Sigmoid colon (tissue), 4 donors: ENCODE measurements at regions not wholly inside any gene's neighbourhood (a gene's known extent, or its start where the extent isn't known, plus 50 kb on each side); places are given as distances from the start of the nearest gene placed in this dataset.

Experiments used
- CTCF ChIP-seq, 4 experiments: fragments of 450-650 bp in 3 of 4; fragments of 200-600 bp in 1 of 4; IDR thresholded peaks; one replicate each; pipeline ENCODE4 v1.5.1; 2016 to 2019; ENCODE audit warnings: antibody characterized with exemption in 4 of 4, mild to moderate bottlenecking in 3 of 4, moderate library complexity in 2 of 4
- POLR2A ChIP-seq, 2 donors: fragments of 450-650 bp; IDR thresholded peaks; one replicate each; pipeline ENCODE4 v1.6.1; 2016; ENCODE audit warnings: antibody characterized with exemption in 2 of 2, mild to moderate bottlenecking in 2 of 2, moderate library complexity in 2 of 2
- POLR2AphosphoS5 ChIP-seq, 4 donors: sonication (generic); formaldehyde crosslinking; IDR thresholded peaks; one replicate each; pipeline ENCODE4 v1.6.1; 2017; ENCODE audit warnings: antibody characterized with exemption in 4 of 4

GRCh38 chr2:129719335-129719734 is 260.1 kb upstream of the RAB6C start:
- TF ChIP-seq CTCF (IDR thresholded peaks at IDR 0.05) (no peak), POLR2A (IDR thresholded peaks at IDR 0.05) (no peak), POLR2AphosphoS5 (IDR thresholded peaks at IDR 0.05) (no peak)
